HepG2 (cell line): ENCODE measurements at regions not wholly inside any gene's neighbourhood (a gene's known extent, or its start where the extent isn't known, plus 50 kb on each side); places are given as distances from the start of the nearest gene placed in this dataset.

Source experiments
- ZNF83 ChIP-seq: sonication (generic); formaldehyde crosslinking; IDR thresholded peaks from 2 replicates; pipeline ENCODE4 v1.4.0; 2020; ENCODE audit warnings: missing genetic modification reagents, mild to moderate bottlenecking, borderline replicate concordance
- ZSCAN21 ChIP-seq: sonication (generic); formaldehyde crosslinking; IDR thresholded peaks from 2 replicates; pipeline ENCODE4 v1.8.0; 2022; ENCODE audit warnings: mild to moderate bottlenecking, missing genetic modification reagents, moderate library complexity, borderline replicate concordance
- TF ChIP-seq, protein P1 (sequence below): sonication (generic); formaldehyde crosslinking; IDR thresholded peaks from 2 replicates; pipeline ENCODE4 v1.5.0; 2020; ENCODE audit warnings: missing genetic modification reagents, mild to moderate bottlenecking, borderline replicate concordance
- TF ChIP-seq, protein P2 (sequence below): IDR thresholded peaks from 2 replicates; pipeline ENCODE4 v1.6.1; 2012; ENCODE audit warnings: inconsistent platforms
- TF ChIP-seq, protein P3 (sequence below), 2 experiments: IDR thresholded peaks; 2 replicates each; pipeline ENCODE4 v1.6.1; 2011 to 2012; ENCODE audit warnings: low read length in 2 of 2, borderline replicate concordance in 1 of 2, low read depth in 1 of 2, mild to moderate bottlenecking in 1 of 2, moderate library complexity in 1 of 2

DNA sequence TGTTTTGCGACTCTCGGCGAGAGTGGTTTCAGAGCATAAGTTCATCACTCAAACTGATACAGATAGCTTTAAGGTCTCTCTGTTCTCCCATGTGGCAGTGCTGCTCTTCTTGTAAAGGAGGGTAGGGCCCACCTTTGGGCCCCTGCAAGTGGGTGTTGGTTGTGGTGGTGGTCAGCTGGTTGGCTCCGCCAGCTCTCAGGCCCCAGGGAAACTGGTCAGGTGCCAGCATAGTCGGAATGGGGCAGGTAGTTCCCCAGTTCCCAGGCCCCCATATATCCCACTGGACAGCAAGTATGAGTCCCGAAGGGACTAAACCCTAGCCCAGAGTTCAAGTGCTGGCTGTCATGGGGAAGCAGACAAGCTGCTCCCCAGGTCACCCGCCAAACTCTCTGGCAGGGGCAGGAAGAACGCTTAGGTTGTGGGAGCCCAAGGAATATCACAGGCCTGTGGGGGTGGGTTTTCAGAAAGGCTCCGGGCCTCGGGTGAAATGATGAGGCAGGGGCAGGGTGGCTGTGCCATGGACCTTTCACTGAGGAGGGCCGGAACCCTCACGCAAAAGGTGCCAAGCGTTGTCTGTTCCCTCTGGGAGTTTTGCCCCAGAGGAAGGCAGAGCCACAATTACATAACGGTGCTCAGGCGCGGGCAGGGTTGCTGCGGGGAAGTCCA is 185.1 kb downstream of the EFHB start:
- TF ChIP-seq ZSCAN21: no peak
- TF ChIP-seq, protein P1, sequence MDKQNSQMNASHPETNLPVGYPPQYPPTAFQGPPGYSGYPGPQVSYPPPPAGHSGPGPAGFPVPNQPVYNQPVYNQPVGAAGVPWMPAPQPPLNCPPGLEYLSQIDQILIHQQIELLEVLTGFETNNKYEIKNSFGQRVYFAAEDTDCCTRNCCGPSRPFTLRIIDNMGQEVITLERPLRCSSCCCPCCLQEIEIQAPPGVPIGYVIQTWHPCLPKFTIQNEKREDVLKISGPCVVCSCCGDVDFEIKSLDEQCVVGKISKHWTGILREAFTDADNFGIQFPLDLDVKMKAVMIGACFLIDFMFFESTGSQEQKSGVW (CRISPR knock-in tag): no peak
- TF ChIP-seq, protein P2, sequence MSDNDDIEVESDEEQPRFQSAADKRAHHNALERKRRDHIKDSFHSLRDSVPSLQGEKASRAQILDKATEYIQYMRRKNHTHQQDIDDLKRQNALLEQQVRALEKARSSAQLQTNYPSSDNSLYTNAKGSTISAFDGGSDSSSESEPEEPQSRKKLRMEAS: no peak
- TF ChIP-seq, protein P3, sequence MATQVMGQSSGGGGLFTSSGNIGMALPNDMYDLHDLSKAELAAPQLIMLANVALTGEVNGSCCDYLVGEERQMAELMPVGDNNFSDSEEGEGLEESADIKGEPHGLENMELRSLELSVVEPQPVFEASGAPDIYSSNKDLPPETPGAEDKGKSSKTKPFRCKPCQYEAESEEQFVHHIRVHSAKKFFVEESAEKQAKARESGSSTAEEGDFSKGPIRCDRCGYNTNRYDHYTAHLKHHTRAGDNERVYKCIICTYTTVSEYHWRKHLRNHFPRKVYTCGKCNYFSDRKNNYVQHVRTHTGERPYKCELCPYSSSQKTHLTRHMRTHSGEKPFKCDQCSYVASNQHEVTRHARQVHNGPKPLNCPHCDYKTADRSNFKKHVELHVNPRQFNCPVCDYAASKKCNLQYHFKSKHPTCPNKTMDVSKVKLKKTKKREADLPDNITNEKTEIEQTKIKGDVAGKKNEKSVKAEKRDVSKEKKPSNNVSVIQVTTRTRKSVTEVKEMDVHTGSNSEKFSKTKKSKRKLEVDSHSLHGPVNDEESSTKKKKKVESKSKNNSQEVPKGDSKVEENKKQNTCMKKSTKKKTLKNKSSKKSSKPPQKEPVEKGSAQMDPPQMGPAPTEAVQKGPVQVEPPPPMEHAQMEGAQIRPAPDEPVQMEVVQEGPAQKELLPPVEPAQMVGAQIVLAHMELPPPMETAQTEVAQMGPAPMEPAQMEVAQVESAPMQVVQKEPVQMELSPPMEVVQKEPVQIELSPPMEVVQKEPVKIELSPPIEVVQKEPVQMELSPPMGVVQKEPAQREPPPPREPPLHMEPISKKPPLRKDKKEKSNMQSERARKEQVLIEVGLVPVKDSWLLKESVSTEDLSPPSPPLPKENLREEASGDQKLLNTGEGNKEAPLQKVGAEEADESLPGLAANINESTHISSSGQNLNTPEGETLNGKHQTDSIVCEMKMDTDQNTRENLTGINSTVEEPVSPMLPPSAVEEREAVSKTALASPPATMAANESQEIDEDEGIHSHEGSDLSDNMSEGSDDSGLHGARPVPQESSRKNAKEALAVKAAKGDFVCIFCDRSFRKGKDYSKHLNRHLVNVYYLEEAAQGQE (IDR thresholded peaks at IDR 0.05; ENCODE audit: borderline replicate concordance in 1 of 2, low read depth in 1 of 2, low read length in 2 of 2): no peak
- no peak for TF ChIP-seq ZNF83
